ENCODE measurements at regions not wholly inside any gene's neighbourhood (a gene's known extent, or its start where the extent isn't known, plus 50 kb on each side); places are given as distances from the start of the nearest gene placed in this dataset.

GRCh38 chr9:129504404-129504803, 116.5 kb downstream of the C9orf50 start:
- TF ChIP-seq MAX (IDR thresholded peaks at IDR 0.05) (no peak), RAD21 (IDR thresholded peaks at IDR 0.05; ENCODE audit: low read depth) (no peak), CTCF (IDR thresholded peaks at IDR 0.05 in 2 of 3, conservative IDR thresholded peaks at IDR 0.05 in 1 of 3; ENCODE audit: borderline replicate concordance in 1 of 3, insufficient read depth in 1 of 3, low read depth in 2 of 3, low read length in 2 of 3) (no peak), ATF3 (IDR thresholded peaks at IDR 0.05) (no peak), SP1 (IDR thresholded peaks at IDR 0.05; ENCODE audit: low read depth) (no peak)
